Fibroblast of the aortic adventitia (primary cell): ENCODE measurements at regions not wholly inside any gene's neighbourhood (a gene's known extent, or its start where the extent isn't known, plus 50 kb on each side); places are given as distances from the start of the nearest gene placed in this dataset.

Source experiments
- DNase-seq: peaks from one replicate; pipeline ENCODE4 v3.0.0-alpha.2; 2010; ENCODE audit warnings: low read depth
- H3K4me3 ChIP-seq: 2 replicates; pipeline ENCODE4 v1.5.1; 2011; ENCODE audit warnings: low read depth, mild to moderate bottlenecking, control low read depth, low read length, moderate library complexity
- CTCF ChIP-seq: IDR thresholded peaks from 2 replicates; pipeline ENCODE4 v1.5.1; 2011; ENCODE audit warnings: mild to moderate bottlenecking, low read length, control low read depth, inconsistent platforms; ENCODE audit not compliant: insufficient read depth

- TF ChIP-seq CTCF, result no peak
- no peak for DNase-seq
- no peak overlapping the region for H3K4me3 ChIP-seq
Measured at GRCh38 chr13:76389321-76389720, 496.9 kb downstream of the KCTD12 start.

GRCh38 chr13:76387566-76387965, 498.6 kb downstream of the KCTD12 start:
- no peak overlapping the region for H3K4me3 ChIP-seq
- DNase-seq, result no peak
- TF ChIP-seq CTCF, result no peak

GRCh38 chr13:76386321-76386720, 499.9 kb downstream of the KCTD12 start:
- TF ChIP-seq CTCF, result no peak
- DNase-seq, result no peak

GRCh38 chr13:76385586-76385985, 500.6 kb downstream of the KCTD12 start:
- peak; percentile 5 for DNase-seq
- no peak overlapping the region for H3K4me3 ChIP-seq
- no peak for TF ChIP-seq CTCF

More at GRCh38 chr13:76386321-76386720, 499.9 kb downstream of the KCTD12 start:
- H3K4me3 ChIP-seq, result no peak overlapping the region

- no peak for TF ChIP-seq CTCF
- H3K4me3 ChIP-seq, result no peak overlapping the region
- peak; percentile 96 for DNase-seq
Measured at GRCh38 chr13:76383676-76384461, 502.3 kb downstream of the KCTD12 start.

- DNase-seq, result peak; percentile 84
- TF ChIP-seq CTCF, result no peak
- no peak overlapping the region for H3K4me3 ChIP-seq
Measured at GRCh38 chr13:76380446-76381065, 505.6 kb downstream of the KCTD12 start.
